Brain microvascular endothelial cell (primary cell): ENCODE measurements at regions not wholly inside any gene's neighbourhood (a gene's known extent, or its start where the extent isn't known, plus 50 kb on each side); places are given as distances from the start of the nearest gene placed in this dataset.

ENCODE experiments used
- DNase-seq: peaks from one replicate; pipeline ENCODE4 v3.0.0-alpha.2; 2020
- H3K27ac ChIP-seq: fragments of 250-450 bp; sonication (Bioruptor Pico); 2 replicates; pipeline ENCODE4 v1.5.1; 2020; ENCODE audit warnings: mild to moderate bottlenecking, moderate library complexity
- H3K27me3 ChIP-seq: fragments of 250-450 bp; sonication (Bioruptor Pico); replicated peaks from 2 replicates; pipeline ENCODE4 v1.5.1; 2020; ENCODE audit warnings: mild to moderate bottlenecking
- H3K36me3 ChIP-seq: fragments of 250-450 bp; sonication (Bioruptor Pico); replicated peaks from 2 replicates; pipeline ENCODE4 v1.5.1; 2020; ENCODE audit warnings: mild to moderate bottlenecking
- H3K4me3 ChIP-seq: 2 replicates; pipeline ENCODE4 v1.5.1; 2011; ENCODE audit warnings: low read depth, mild to moderate bottlenecking, control low read depth, low read length, moderate library complexity
- CTCF ChIP-seq: IDR thresholded peaks from 2 replicates; pipeline ENCODE4 v1.5.1; 2011; ENCODE audit warnings: low read depth, mild to moderate bottlenecking, moderate library complexity, low read length, control low read depth, inconsistent platforms; ENCODE audit errors: missing control alignments
- in situ Hi-C: cut with HindIII; loops from 2 replicates; pipeline ENCODE4 v1.10.0; 2017; ENCODE audit warnings: low sequenced_read_pairs, low pct_ligation_motif_present

GRCh38 chr4:19455196-19455595, 796.5 kb upstream of the SLIT2 start:
- H3K4me3 ChIP-seq = no peak overlapping the region
- TF ChIP-seq CTCF = no peak
- in situ Hi-C loops = no loop called here

GRCh38 chr4:19438233-19438632, 813.5 kb upstream of the SLIT2 start:
- in situ Hi-C loops = no loop called here
- H3K27ac ChIP-seq = no peak overlapping the region
- H3K27me3 ChIP-seq = no peaks in the 10 kb centered on the region
- no peak for DNase-seq
- H3K36me3 ChIP-seq = no peaks in the 10 kb centered on the region
- H3K4me3 ChIP-seq = no peak overlapping the region
- TF ChIP-seq CTCF = no peak

More at GRCh38 chr4:19455196-19455595, 796.5 kb upstream of the SLIT2 start:
- no peak overlapping the region for H3K27ac ChIP-seq
- no peak for DNase-seq
- H3K27me3 ChIP-seq = no peaks in the 10 kb centered on the region
- H3K36me3 ChIP-seq = no peaks in the 10 kb centered on the region

- DNase-seq = no peak
- no peak for TF ChIP-seq CTCF
- Histone ChIP-seq H3K27me3 (no peaks in the 10 kb centered on the region), H3K27ac (no peak overlapping the region), H3K36me3 (no peaks in the 10 kb centered on the region), H3K4me3 (no peak overlapping the region)
- in situ Hi-C loops = no loop called here
Measured at GRCh38 chr4:19437008-19437407, 814.7 kb upstream of the SLIT2 start.

GRCh38 chr4:19429684-19430083, 822.0 kb upstream of the SLIT2 start:
- H3K4me3 ChIP-seq = no peak overlapping the region
- no peaks in the 10 kb centered on the region for H3K27me3 ChIP-seq
- in situ Hi-C loops = no loop called here
- H3K36me3 ChIP-seq = no peaks in the 10 kb centered on the region
- no peak for DNase-seq
- H3K27ac ChIP-seq = no peak overlapping the region
- no peak for TF ChIP-seq CTCF

- Histone ChIP-seq H3K27ac (no peak overlapping the region), H3K36me3 (no peaks in the 10 kb centered on the region), H3K27me3 (no peaks in the 10 kb centered on the region), H3K4me3 (no peak overlapping the region)
- in situ Hi-C loops = no loop called here
- no peak for DNase-seq
- TF ChIP-seq CTCF = no peak
Measured at GRCh38 chr4:19425146-19425545, 826.6 kb upstream of the SLIT2 start.

GRCh38 chr4:19417256-19417655, 834.4 kb upstream of the SLIT2 start:
- no peaks in the 10 kb centered on the region for H3K27me3 ChIP-seq
- no peaks in the 10 kb centered on the region for H3K36me3 ChIP-seq
- no peak for TF ChIP-seq CTCF
- DNase-seq = no peak
- in situ Hi-C loops = no loop called here
- H3K4me3 ChIP-seq = no peak overlapping the region
- H3K27ac ChIP-seq = no peak overlapping the region
